Smooth muscle cell (in vitro differentiated cells): ENCODE measurements at regions not wholly inside any gene's neighbourhood (a gene's known extent, or its start where the extent isn't known, plus 50 kb on each side); places are given as distances from the start of the nearest gene placed in this dataset.

Source experiments
- DNase-seq: peaks from one replicate; lab custom pipeline; 2025; ENCODE audit not compliant: unreplicated experiment; lab: John Stamatoyannopoulos, UW
- H2AFZ ChIP-seq: fragments of 200-600 bp; sonication (generic); 2 replicates; pipeline ENCODE4 v1.6.0; 2016; ENCODE audit warnings: antibody characterized with exemption, low read depth, mild to moderate bottlenecking
- H3F3A ChIP-seq: fragments of 200-600 bp; sonication (generic); 2 replicates; pipeline ENCODE4 v1.6.0; 2017; ENCODE audit warnings: antibody characterized with exemption, low read depth
- H3K27ac ChIP-seq: fragments of 200-600 bp; sonication (generic); 2 replicates; pipeline ENCODE4 v1.5.1; 2016; ENCODE audit warnings: low read depth, mild to moderate bottlenecking
- H3K27me3 ChIP-seq: fragments of 200-600 bp; sonication (generic); 2 replicates; pipeline ENCODE4 v1.6.1; 2016; ENCODE audit warnings: low read depth, mild to moderate bottlenecking
- H3K36me3 ChIP-seq: fragments of 200-600 bp; sonication (generic); 2 replicates; pipeline ENCODE4 v1.5.1; 2016; ENCODE audit warnings: low read depth
- H3K4me1 ChIP-seq: fragments of 200-600 bp; sonication (generic); 2 replicates; pipeline ENCODE4 v1.5.1; 2016; ENCODE audit warnings: low read depth
- H3K4me2 ChIP-seq: fragments of 200-600 bp; sonication (generic); 2 replicates; pipeline ENCODE4 v1.6.0; 2016; ENCODE audit warnings: mild to moderate bottlenecking
- H3K4me3 ChIP-seq: fragments of 200-600 bp; sonication (generic); 2 replicates; pipeline ENCODE4 v1.5.1; 2016; ENCODE audit warnings: mild to moderate bottlenecking
- H3K79me2 ChIP-seq: fragments of 200-600 bp; sonication (generic); 2 replicates; pipeline ENCODE4 v1.6.0; 2016; ENCODE audit warnings: low read depth, mild to moderate bottlenecking
- H3K9ac ChIP-seq: fragments of 200-600 bp; sonication (generic); 2 replicates; pipeline ENCODE4 v1.6.0; 2016; ENCODE audit warnings: low read depth
- H3K9me3 ChIP-seq: fragments of 200-600 bp; sonication (generic); replicated peaks from 2 replicates; pipeline ENCODE4 v1.5.1; 2016; ENCODE audit warnings: low read depth
- H4K20me1 ChIP-seq: fragments of 200-600 bp; sonication (generic); 2 replicates; pipeline ENCODE4 v1.6.0; 2016; ENCODE audit warnings: low read depth
- WGBS: methylation state at CpG from one replicate; pipeline ENCODE4 v1.1.7; 2016; ENCODE audit warnings: low lambda C conversion rate; 5-methylcytosine and 5-hydroxymethylcytosine counted together
- TF ChIP-seq, protein P1 (sequence below): fragments of 200-600 bp; sonication (generic); IDR thresholded peaks from 2 replicates; pipeline ENCODE4 v1.5.1; 2017; ENCODE audit warnings: borderline replicate concordance, mild to moderate bottlenecking, antibody characterized with exemption; ENCODE audit not compliant: insufficient read depth, poor library complexity, severe bottlenecking

DNA sequence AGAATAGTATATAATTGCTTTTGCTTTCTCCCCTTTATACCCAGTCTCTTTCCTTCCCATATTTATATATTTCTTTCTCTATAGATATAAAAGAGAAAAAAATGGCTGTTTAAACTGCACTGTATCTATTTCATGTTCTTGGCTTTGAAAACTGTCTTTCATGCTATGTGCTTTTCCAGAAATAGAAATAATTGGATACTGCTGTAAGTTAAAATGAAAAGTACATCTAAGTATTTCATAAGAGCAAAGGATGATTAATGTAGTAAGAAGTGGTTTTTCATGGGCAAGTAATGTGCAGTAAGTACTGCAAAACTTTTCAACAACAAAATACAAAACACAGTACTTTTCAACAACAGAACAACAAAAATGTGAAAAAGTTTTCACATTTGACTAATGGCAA lies 237.9 kb downstream of the SNCA start:
- Histone ChIP-seq H3K4me2 (no peak overlapping the region), H2AFZ (no peak overlapping the region), H3K4me1 (no peaks in the 10 kb centered on the region), H4K20me1 (no peaks in the 10 kb centered on the region), H3K79me2 (no peaks in the 10 kb centered on the region), H3K9me3 (no peaks in the 10 kb centered on the region), H3K36me3 (no peaks in the 10 kb centered on the region), H3K27ac (no peak overlapping the region), H3K9ac (no peak overlapping the region), H3K27me3 (no peaks in the 10 kb centered on the region), H3K4me3 (no peak overlapping the region), H3F3A (no peaks in the 10 kb centered on the region)
- no peak for DNase-seq
- TF ChIP-seq, protein P1, sequence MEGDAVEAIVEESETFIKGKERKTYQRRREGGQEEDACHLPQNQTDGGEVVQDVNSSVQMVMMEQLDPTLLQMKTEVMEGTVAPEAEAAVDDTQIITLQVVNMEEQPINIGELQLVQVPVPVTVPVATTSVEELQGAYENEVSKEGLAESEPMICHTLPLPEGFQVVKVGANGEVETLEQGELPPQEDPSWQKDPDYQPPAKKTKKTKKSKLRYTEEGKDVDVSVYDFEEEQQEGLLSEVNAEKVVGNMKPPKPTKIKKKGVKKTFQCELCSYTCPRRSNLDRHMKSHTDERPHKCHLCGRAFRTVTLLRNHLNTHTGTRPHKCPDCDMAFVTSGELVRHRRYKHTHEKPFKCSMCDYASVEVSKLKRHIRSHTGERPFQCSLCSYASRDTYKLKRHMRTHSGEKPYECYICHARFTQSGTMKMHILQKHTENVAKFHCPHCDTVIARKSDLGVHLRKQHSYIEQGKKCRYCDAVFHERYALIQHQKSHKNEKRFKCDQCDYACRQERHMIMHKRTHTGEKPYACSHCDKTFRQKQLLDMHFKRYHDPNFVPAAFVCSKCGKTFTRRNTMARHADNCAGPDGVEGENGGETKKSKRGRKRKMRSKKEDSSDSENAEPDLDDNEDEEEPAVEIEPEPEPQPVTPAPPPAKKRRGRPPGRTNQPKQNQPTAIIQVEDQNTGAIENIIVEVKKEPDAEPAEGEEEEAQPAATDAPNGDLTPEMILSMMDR: no peak

DNA sequence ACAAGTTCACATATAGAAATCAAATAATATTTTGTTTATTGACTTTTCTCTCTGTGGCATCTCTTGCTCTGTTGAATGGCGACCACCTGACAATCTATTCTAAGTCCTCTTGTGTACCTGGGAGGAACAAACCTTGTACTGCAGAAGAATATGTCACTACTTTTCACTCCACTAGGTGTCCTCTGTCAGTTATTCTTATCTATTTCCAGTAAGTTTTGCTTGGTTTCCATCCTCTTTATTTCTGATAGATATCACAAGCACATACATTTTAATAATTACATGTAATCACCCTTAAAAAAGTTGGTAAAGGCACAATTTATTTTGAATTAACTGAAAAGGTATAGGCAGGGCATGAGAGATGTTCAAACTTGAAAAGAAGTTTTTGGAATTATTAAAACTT lies 238.4 kb downstream of the SNCA start:
- Histone ChIP-seq H3K4me3 (no peak overlapping the region), H3K4me2 (no peak overlapping the region), H3K4me1 (no peaks in the 10 kb centered on the region), H3K27me3 (no peaks in the 10 kb centered on the region), H3K79me2 (no peaks in the 10 kb centered on the region), H3F3A (no peaks in the 10 kb centered on the region), H3K9ac (no peak overlapping the region), H3K36me3 (no peaks in the 10 kb centered on the region), H4K20me1 (no peaks in the 10 kb centered on the region), H3K9me3 (no peaks in the 10 kb centered on the region), H3K27ac (no peak overlapping the region), H2AFZ (no peak overlapping the region)
- TF ChIP-seq, protein P1: peak; percentile 20
- WGBS: 43% methylated on average over 1 of the region's 1 CpG
- DNase-seq: no peak

DNA sequence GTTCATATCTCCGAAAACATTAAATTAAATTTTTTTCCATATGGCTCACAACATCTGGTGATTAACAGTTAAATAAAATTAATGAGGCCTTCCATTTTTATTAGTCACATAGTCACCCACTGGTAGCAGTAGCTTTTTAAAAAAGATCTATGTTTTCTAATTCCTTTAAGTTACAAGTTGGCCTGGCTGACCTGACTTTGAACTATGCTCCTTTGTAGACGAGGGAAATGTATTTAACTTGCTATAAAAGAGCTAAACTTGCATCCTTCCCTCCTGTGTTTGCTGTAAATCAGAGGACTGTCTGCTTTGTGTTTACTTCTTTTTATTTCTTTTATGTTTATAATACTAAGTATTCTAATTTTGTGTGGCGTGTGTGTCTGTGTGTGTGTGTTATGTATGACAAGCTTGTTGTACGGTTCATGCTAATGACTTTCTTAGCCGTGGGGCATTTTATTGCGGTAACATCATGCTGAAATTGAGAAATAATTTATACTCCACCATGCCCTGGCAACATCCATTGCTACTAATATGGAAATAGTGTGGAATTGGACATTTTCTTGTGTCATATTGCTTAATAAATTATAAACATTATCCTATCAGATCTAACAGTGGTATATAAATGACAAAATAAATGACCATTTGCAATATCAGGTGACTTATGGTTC lies 241.7 kb downstream of the SNCA start:
- Histone ChIP-seq H3K4me2 (no peak overlapping the region), H3F3A (no peaks in the 10 kb centered on the region), H3K27ac (no peak overlapping the region), H3K4me1 (no peaks in the 10 kb centered on the region), H4K20me1 (no peaks in the 10 kb centered on the region), H3K9ac (no peak overlapping the region), H3K4me3 (no peak overlapping the region), H3K36me3 (no peaks in the 10 kb centered on the region), H2AFZ (no peak overlapping the region), H3K27me3 (no peaks in the 10 kb centered on the region), H3K9me3 (no peaks in the 10 kb centered on the region), H3K79me2 (no peaks in the 10 kb centered on the region)
- DNase-seq: no peak
- WGBS: 92% methylated on average over 6 of the region's 6 CpGs
- TF ChIP-seq, protein P1: no peak

DNA sequence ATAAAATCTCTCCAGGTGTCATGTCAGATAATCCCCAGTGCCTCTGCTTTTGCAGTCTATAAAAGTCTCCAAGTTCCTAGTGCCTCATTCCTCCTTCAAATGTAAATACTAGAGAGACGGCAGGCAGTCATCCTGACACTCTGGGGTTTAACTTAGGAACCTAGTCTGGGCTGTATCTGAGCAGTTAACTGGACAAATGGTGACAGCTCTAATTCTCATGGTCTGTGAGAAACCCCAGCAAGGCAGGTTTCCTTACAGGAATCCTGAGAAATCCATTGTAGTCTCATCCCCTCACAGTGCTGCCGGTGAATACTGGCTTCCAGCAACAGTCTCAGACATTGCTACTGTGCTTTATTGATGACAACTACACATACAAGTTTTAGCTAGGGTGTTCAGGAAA lies 246.8 kb downstream of the SNCA start:
- no peak overlapping the region for H3K9ac ChIP-seq
- 31% methylated on average over 2 of the region's 2 CpGs for WGBS
- H3K36me3 ChIP-seq: no peaks in the 10 kb centered on the region

More for the DNA sequence above, 246.8 kb downstream of the SNCA start:
- Histone ChIP-seq H3K4me1 (no peaks in the 10 kb centered on the region), H3K27me3 (no peaks in the 10 kb centered on the region), H4K20me1 (no peaks in the 10 kb centered on the region), H3K4me2 (no peak overlapping the region), H3F3A (no peaks in the 10 kb centered on the region), H3K4me3 (no peak overlapping the region), H3K27ac (no peak overlapping the region), H3K79me2 (no peaks in the 10 kb centered on the region), H3K9me3 (no peaks in the 10 kb centered on the region), H2AFZ (no peak overlapping the region)
- no peak for DNase-seq
- TF ChIP-seq, protein P1: no peak
